HG02623 (cell line): ENCODE measurements at regions not wholly inside any gene's neighbourhood (a gene's known extent, or its start where the extent isn't known, plus 50 kb on each side); places are given as distances from the start of the nearest gene placed in this dataset.

Experiments
- ATAC-seq: cut with Tn5 transposase; IDR thresholded peaks from one replicate; pipeline ENCODE4 v1.9.1; 2021; ENCODE audit warnings: moderate library complexity; ENCODE audit not compliant: unreplicated experiment

DNA sequence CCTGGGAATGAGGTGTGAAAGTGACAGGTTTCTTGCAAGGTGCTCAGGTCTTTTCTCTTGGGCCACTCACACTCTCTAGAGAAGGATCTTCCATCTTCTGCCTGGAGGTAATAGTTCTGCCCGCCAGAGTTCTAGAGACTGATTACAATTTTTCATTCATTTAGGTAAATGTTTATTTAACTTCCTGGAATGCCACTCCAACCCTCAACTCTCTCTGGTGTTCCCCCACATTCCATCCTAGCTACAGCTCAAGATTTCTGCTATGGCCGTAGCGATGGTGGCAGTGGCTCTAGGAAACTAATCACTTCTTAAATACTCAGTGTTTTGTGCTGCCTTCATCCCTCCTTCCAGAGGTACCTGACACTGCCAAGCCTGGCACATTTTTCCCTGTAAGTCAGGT is 174.6 kb downstream of the WDR11 start:
- no peak for ATAC-seq

DNA sequence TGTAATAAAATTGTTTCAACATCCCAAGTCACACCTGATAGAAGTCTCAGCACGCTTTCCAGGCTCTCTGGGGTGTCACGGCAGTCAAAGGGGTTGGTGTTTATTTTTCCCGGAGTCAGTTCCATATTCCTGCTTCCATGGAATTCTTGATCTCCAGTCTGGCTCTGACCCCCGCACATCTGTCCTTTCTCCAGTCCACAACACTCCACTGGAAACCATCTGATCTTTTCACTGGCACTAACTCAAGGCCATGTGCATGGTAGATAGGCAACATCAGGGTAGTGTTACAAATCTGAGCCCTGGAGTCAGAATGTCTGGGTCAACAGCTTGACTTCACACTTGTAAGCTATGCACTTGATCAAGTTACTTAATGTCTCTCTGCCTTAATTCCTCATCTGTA is 176.2 kb downstream of the WDR11 start:
- ATAC-seq = no peak

DNA sequence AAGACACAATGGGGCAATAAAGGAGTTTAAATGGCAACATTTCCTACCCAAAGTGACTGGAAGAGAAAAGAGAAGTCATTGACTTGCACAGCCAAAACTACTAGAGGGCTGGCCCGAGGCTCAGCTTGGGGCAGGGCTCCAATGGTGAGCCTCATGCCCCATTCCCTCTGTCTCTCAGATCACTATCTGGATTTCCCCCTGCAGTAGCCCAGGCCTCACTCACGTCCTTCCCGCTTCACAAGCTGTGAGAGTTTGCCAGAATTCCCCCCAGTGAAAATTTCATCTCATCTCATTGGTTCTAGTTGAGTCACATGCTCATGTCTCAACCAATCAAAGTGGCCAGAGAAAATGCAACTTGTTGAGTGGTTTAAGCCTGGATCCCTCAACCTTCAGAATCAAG is 181.3 kb downstream of the WDR11 start:
- ATAC-seq = no peak

DNA sequence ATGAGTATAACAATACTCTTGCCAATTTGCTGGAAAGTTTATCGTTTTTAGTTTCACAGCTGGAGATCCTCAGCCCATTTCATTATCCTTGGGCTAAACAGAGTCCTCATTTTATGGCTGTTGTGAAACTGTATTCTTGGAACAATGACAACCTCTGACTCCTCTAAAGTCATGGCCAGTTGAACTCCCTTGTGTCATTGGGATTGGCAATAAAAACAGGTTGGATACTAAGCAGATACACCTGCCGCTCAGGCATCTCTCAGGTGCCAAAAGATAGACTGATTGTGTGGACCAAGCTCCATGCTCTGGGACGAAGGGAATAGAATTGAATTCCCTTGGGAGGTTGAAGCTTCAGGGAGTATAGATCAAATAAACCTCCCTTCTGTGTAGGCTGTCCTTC is 182.2 kb downstream of the WDR11 start:
- no peak for ATAC-seq

DNA sequence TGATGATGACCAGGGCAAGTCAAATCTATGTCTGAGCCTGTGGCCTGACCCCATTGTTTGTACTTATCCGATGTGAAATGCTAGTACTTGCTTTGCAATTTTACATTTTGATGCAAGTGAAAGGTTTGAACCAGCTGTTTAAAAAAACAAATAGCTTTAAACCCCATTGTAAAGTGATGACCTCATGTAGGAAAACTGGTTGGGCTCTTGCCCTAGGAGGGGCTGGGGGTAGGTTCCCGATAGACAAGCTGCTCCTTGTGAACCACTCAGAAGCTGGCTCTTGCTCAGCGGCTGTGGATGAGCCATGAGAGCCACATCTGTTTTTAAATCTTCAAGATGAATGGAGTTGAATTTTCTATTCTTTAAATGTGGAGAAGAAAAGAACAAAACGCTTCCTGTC is 185.3 kb downstream of the WDR11 start:
- no peak for ATAC-seq

DNA sequence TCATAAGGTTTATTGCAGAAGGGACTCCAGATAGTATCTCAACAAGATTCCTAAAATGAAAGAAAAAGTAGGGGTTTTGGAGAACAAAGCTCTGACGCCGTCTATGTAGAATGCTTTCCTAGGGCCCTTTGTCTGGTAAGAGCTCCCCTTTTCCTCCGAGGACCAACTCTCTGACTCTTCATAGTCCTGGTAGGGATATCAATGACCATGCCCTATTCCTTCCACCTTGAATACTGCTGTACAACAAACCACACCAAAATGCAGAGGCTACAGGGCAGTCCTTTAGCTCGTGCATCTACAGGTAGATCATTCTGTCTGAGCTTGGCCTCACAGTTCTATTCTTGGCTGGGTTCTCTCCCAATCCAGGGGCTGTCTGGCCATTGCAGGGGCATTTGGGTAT is 190.3 kb downstream of the WDR11 start:
- no peak for ATAC-seq

DNA sequence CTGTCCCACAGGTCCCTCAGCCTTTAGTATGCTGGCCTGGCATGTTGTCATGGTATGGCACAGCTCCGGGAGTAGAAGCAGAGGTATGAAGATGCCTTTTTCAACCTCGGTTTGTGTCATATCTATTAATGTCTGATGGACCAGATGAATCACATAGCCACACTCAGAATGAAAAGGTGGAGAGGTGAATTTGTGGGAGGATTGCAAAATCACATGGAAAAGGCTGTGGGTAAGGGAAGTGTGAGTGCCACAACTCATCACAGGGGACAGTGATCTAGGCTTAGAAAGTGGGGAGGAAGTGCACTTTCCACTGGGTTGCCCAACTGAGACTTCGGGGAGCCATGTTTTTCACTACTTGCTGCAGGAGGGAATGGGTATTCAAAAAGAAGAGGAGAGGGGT is 190.7 kb downstream of the WDR11 start:
- no peak for ATAC-seq

DNA sequence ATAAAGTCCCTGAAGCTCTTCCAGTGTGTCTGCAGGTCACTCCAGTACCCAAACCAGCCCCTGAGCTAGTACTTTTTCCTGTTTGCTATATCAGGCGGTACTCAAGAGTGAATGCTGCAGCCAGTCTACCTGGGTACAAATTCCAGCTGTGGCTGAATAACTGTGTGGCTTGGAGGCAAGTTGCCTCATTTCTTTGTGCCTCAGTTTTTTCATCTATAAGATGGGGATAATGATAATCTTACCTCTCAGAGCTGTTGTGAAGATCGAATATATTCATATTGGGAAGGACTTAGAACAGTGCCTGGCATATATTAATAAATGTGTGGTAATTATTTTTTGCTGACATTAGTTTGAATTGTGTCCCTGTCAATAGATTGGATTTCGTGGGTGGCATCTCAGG is 191.2 kb downstream of the WDR11 start:
- no peak for ATAC-seq

DNA sequence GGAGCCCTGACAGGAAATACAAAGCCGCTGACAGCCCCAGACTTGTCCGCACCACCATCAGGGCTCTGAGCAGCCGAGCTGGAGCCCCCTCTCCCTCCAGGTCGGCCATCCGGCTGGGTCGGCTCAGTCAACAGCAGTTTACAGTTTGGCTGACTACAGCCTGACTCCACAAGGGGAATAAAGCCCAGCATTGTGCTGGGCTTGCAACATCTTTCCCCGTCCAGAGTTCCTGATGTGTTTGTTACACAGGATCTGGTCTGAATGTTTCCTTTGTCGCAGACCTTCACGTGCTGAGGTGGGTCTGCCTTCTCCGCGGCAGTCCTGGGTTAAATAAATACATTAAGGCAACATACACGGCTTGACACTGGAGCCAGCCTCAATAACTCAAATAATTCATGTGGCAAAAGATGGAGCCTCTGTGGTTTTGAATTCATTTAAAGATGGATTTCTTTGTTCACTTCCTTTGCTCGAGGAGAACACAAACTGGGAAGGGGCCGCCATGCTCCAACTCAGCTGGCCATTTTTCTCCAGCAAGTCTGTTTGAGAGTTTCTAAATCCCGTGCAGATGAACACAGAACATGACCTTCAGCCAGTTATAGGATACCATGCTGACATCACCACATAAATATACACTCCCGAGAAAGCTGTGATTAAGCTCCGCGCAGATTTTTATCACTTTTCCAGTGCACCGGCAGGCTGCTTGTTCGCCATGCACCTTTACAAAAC is 192.1 kb downstream of the WDR11 start:
- no peak for ATAC-seq

DNA sequence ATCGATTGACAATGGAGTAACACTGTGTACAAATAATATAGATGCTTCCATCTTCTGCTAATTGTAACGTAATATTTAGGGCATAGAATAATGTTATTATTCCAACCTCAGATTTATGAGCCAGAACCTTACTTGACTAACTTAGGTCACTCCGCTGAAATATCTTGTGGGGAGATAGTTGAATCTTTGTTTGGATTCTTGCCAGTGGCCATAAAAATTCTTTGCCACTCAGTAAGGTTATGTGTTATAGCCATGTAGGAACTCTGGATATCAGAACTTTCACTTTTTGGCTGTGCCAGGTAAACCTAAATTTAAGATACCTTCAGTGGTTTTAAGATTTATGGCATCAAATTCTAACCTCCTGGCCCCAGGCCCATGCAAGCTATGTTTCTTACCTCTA is 197.6 kb downstream of the WDR11 start:
- no peak for ATAC-seq

DNA sequence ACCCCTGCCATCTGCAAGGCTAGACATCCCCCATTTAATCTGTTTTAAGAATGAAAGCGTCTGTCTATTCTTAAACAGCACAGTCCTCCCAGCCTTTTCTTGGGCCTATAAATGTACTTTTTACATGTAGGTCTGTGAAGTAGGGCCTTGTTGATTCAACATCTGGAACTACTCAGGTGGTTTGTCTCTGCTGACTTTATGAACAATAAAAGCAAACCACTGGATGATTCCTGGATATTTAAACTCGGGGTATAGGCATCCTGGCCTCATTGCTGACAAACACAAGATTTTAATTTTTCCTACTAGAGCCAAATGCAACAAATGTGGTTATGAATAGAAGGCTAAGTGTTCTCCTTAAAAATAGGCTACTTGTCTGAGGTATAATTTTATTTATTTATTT is 198.3 kb downstream of the WDR11 start:
- no peak for ATAC-seq

DNA sequence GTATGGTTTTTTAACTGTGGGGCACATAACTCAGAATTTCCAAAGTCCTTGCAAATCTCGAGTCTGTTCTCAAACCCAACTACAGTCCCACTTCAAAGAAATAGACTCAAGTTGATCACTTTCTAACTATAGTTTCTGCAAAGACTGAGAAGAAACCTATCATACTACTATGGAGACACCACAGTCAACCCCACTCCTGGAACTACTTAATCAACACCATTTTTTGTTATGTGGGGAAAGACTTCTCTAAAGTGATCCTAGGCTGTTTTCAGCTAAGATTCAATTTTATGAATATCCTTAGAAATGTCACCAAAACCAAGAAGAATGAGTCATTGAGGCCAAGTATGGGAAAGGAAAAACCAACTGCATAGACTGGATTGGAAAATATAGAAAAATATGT is 198.8 kb downstream of the WDR11 start:
- no peak for ATAC-seq

DNA sequence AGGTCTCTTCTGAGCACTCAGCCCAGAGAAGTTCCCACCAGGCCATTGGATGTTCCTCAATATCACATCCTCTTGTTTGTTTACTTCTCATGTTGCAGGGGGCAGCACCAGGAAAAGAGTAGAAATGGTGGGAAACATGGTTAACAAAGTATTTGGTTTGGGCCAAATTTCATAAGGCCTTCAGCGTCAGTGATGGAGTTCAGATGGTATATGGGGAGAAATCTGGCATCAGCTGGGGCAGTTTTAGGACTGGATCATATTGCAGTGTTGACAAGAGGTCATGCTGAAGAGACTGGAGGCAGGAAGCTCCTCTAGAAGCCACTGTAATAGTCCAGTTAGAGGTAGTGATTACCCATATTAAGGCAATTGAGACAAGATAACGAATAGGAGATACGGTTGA is 200.0 kb downstream of the WDR11 start:
- no peak for ATAC-seq

DNA sequence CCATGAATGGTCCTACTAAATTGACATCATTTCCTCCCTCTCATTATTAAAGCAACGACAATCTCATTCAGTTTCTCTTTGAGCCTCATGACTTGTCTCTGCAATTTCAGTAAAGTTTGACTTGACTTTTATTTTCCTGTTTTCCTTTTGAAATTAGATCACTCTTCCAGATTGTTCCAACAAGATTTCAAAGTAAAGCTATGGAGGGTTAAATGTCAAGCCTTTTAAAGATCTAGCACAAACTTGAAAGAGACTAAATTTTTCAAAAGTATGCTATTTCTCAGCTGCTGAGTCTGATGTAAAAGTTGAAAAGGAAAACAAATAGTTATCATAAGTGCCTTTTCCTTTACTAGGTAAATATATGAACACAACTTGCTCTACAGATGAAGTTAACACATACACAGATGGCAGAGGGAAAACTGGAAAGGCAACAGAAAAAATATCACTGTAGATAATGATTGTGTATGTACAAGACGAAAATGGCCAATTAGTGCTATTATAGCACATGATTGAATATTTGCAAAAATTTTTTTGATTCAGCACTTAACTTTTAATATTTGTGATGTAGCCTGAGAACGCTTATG is 200.6 kb downstream of the WDR11 start:
- no peak for ATAC-seq

DNA sequence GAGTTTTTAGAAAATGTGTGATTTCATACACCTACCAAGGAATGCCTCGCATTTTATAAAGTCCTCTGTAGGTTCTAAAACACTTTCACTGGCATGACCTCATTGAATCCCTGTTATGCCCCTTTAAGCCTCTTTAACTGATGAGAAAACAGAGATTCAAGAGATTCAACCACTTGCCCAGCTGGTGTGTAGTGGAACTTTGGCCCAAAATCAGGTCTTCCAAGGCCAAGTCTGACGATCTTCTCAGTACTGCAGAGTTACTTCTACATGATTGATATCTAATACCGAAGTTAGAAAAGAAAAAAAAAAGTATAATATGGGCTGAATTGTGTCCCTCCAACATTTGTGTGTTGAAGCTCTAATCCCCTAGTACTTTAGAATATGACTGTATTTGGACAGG is 202.0 kb downstream of the WDR11 start:
- ATAC-seq = no peak

DNA sequence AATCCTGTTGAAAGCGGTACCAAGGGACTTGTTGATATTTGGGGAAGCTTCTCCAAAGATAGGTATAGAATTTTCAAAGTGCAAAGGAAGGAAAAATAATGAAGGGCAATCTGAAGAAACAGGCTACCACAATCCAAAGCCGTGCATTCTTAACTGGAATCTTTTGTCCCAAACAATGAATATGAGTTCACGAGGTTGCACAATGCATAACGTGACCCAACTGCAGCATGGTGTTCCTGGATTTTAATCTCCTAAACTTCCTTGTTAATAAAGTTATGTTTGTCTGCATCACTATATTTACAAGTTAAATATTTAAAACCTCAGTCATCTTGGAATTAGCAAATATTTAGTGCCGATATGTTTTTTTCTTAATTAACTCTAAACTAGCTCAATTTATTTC is 203.7 kb downstream of the WDR11 start:
- no peak for ATAC-seq

DNA sequence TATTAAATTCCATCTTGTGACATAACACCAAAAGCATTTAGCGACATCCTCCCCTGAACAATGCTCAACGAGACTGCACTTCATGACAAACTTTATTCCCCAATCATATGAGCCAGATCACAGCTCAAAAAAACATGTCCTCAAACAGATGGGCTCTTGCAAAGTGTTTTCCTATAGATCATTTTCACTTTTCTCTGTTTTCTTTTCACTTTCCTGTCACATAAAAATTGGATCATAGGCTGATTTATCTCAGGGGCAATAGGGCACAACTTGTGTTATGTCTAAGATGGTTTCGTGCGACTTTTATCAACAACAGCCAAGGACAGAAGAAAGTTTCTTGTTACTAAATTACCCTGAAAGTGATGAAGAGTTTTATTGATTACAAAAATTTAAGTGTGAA is 206.1 kb downstream of the WDR11 start:
- no peak for ATAC-seq

DNA sequence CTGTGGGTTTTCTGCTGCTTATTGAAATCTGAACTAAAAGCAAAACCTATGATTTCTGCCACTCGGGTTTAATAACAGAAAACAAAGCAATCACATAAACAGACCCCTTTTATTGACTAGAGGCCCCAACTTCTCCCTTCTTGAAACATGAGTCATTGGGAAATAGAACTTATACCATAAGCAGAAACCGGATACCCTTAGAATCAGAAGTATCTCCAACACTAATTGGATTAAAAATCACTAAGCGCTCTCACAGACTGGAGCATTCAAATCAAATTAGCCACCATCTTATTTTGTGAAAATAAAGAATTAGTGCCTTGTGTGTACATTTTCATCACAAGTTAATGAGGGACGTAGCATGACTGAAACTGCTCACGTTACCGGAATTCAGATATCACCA is 206.9 kb downstream of the WDR11 start:
- no peak for ATAC-seq

DNA sequence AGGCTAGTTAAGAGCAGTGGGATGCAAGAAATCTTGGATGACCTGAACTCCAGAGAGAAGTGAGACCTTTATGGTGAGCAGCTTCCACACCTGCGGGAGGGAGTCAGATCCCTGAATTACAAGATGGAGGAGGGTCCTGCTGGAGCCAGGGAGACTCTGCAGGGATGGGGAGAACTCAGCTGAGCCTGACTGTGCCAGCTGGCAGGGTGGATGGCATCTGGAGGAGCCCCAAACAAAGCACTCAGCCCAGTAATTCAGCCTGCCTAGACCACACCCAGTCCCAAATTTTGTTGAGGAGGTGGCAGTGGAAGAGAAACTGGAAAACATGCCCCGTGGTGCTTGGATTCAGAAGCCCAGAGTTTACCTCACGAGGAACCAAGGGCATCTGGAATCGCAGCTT is 208.2 kb downstream of the WDR11 start:
- no peak for ATAC-seq

DNA sequence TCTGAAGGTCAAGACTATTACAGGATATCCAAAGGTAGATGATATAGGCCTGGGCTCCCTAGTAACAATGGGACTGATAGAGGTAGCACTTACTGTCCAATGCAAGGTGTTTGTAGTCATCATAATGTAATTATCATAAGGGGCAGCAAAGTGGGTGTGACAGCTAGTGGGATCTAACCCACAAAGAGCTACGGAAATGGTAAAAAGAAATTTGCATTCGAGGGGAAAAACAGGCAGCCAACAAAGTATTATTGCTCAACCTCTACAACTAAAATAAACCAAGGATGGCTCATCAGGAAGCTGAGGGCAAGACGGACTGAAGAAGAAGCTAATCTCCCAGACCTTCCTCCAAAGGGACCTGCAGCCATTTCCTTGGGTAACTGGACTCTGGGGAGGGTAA is 211.0 kb downstream of the WDR11 start:
- ATAC-seq = no peak

DNA sequence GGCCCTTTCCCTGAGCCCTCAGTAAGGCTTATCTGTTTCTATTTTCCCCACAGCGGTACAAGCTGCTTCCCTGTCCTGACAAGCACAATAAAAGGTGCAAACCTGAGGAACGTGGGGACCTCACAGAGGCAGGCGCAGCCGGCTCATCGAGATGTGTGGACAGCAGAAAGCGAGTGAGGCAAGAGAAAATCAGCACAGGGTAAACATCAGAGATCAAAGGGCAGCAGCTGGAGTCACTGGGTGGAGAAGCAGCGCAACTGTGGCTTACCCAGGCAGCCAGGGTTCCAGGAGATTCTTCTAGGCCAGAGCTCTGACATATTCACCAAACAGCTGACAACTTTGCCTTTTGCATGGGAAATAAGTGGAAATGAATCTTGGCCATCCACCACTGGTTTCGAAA is 212.6 kb downstream of the WDR11 start:
- no peak for ATAC-seq

DNA sequence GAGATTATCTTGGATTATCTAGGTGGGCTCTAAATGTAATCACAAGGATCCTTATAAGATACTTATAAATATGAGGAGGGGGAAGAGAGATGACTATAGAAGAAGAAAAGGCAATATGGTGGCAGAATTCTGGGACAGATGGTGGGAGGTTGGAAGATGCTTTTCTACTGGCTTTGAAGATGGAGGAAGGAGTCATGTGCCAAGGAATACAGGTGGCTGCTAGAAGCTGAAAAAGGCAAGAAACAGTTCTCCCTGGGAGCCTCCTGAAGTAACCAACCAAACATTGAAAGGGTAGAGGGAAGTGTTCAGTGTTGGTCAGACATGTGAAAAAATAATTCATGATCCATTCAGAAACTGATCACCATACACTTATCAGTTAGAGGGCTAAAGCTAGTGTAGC is 213.3 kb downstream of the WDR11 start:
- no peak for ATAC-seq

DNA sequence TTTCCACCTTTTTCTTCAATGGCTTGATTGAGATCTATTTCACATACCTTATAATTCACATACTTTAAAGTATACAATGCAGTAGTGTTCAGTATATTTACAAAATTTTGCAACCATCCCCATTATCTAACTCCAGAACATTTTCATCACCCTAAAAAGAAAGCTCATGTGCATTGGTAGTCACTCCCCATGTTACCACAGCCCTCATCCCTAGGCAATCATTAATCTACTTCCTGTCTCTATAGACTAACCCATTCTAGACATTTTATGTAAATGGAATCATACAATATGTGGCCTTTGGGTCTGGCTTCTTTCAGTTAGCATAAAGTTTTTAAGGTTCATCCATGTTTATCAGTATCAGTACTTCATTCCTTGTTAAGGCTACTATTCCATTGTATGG is 214.2 kb downstream of the WDR11 start:
- no peak for ATAC-seq
